Activated CD4-positive, alpha-beta memory T cell treated with anti-CD3 and anti-CD28 coated beads for 36 hours (primary cell): ENCODE measurements at regions not wholly inside any gene's neighbourhood (a gene's known extent, or its start where the extent isn't known, plus 50 kb on each side); places are given as distances from the start of the nearest gene placed in this dataset.
"Not testable (repeated sequence)": the region's sequence is repeated elsewhere in the genome, so short reads cannot be mapped to it uniquely, and the experiment has no call there.

ENCODE experiments used
- CTCF ChIA-PET: fragments of 350-600 bp; sonication (Branson Sonifier 250); formaldehyde crosslinking; loops from one replicate; lab custom pipeline; 2021; ENCODE audit warnings: antibody characterized with exemption, inconsistent platforms; lab: Charles Lee
- POLR2A ChIA-PET: fragments of 350-600 bp; sonication (Branson Sonifier 250); formaldehyde crosslinking; loops from one replicate; lab custom pipeline; 2021; ENCODE audit warnings: antibody characterized with exemption; lab: Charles Lee
- DNase-seq: peaks from one replicate; pipeline ENCODE4 v3.0.0-alpha.2; 2020
- H3K27ac Mint-ChIP-seq: one replicate; pipeline ENCODE4 v1.8.0; 2021; ENCODE audit warnings: mixed read lengths
- H3K27me3 Mint-ChIP-seq: one replicate; pipeline ENCODE4 v1.8.0; 2021; ENCODE audit warnings: mixed read lengths
- H3K36me3 Mint-ChIP-seq: one replicate; pipeline ENCODE4 v1.8.0; 2021; ENCODE audit warnings: mixed read lengths
- H3K4me1 Mint-ChIP-seq: one replicate; pipeline ENCODE4 v1.8.0; 2021; ENCODE audit warnings: low read depth, mixed read lengths
- H3K4me3 Mint-ChIP-seq: one replicate; pipeline ENCODE4 v1.8.0; 2021; ENCODE audit warnings: mild to moderate bottlenecking, mixed read lengths
- H3K9me3 Mint-ChIP-seq: one replicate; pipeline ENCODE4 v1.8.0; 2021; ENCODE audit warnings: mixed read lengths
- intact Hi-C: fragments of 100-400 bp; cut with micrococcal nuclease; formaldehyde crosslinking; loops from one replicate; pipeline ENCODE4 v1.15.1; 2023

GRCh38 chr5:153360860-153361259 lies 129.6 kb upstream of the GRIA1 start:
- intact Hi-C loops = no loop called here
- Mint-ChIP-seq H3K36me3 (no peaks in the 10 kb centered on the region), H3K4me1 (peaks cover 4% of the 10 kb centered on the region), H3K4me3 (no peak overlapping the region), H3K27me3 (no peaks in the 10 kb centered on the region), H3K27ac (no peak overlapping the region), H3K9me3 (no peaks in the 10 kb centered on the region)
- ChIA-PET POLR2A (no interaction called here), CTCF (no interaction called here)
- DNase-seq = no peak

- intact Hi-C loops = no loop called here
- Mint-ChIP-seq H3K4me3 (no peak overlapping the region), H3K27ac (no peak overlapping the region), H3K9me3 (no peaks in the 10 kb centered on the region), H3K4me1 (peaks cover 4% of the 10 kb centered on the region), H3K27me3 (no peaks in the 10 kb centered on the region), H3K36me3 (no peaks in the 10 kb centered on the region)
- CTCF ChIA-PET = no interaction called here
- no peak for DNase-seq
- POLR2A ChIA-PET = no interaction called here
Observed at GRCh38 chr5:153361735-153362409, 128.6 kb upstream of the GRIA1 start.

- Mint-ChIP-seq H3K9me3 (no peaks in the 10 kb centered on the region), H3K36me3 (no peaks in the 10 kb centered on the region), H3K27me3 (no peaks in the 10 kb centered on the region), H3K4me1 (no peaks in the 10 kb centered on the region), H3K27ac (no peak overlapping the region), H3K4me3 (no peak overlapping the region)
- DNase-seq = no peak
- CTCF ChIA-PET = no interaction called here
- intact Hi-C loops = no loop called here
- POLR2A ChIA-PET = no interaction called here
Observed at GRCh38 chr5:153365547-153365946, 124.9 kb upstream of the GRIA1 start.

GRCh38 chr5:153367466-153367865 lies 123.0 kb upstream of the GRIA1 start:
- Mint-ChIP-seq H3K4me3 (no peak overlapping the region), H3K36me3 (no peaks in the 10 kb centered on the region), H3K27me3 (no peaks in the 10 kb centered on the region), H3K4me1 (no peaks in the 10 kb centered on the region), H3K27ac (no peak overlapping the region), H3K9me3 (no peaks in the 10 kb centered on the region)
- POLR2A ChIA-PET = no interaction called here
- CTCF ChIA-PET = no interaction called here
- intact Hi-C loops = no loop called here
- no peak for DNase-seq

GRCh38 chr5:153372425-153373129 lies 117.9 kb upstream of the GRIA1 start:
- no peaks in the 10 kb centered on the region for H3K36me3 Mint-ChIP-seq
- ChIA-PET CTCF (no interaction called here), POLR2A (interaction anchor here (0.6 kb wide), 1 partner anchor 399 kb away, joined by 3 read pairs; no protein-coding TSS in a partner anchor)
- no peaks in the 10 kb centered on the region for H3K27me3 Mint-ChIP-seq
- H3K27ac Mint-ChIP-seq = no peak overlapping the region
- H3K9me3 Mint-ChIP-seq = no peaks in the 10 kb centered on the region
- H3K4me1 Mint-ChIP-seq = no peaks in the 10 kb centered on the region
- no peak for DNase-seq
- no peak overlapping the region for H3K4me3 Mint-ChIP-seq
- intact Hi-C loops = no loop called here

- H3K4me1 Mint-ChIP-seq = no peaks in the 10 kb centered on the region
- POLR2A ChIA-PET = no interaction called here
- no peaks in the 10 kb centered on the region for H3K36me3 Mint-ChIP-seq
- no peak for DNase-seq
- no peaks in the 10 kb centered on the region for H3K9me3 Mint-ChIP-seq
- H3K27me3 Mint-ChIP-seq = no peaks in the 10 kb centered on the region
- intact Hi-C loops = no loop called here
- CTCF ChIA-PET = no interaction called here
- no peak overlapping the region for H3K27ac Mint-ChIP-seq
- no peak overlapping the region for H3K4me3 Mint-ChIP-seq
Observed at GRCh38 chr5:153373130-153373498, 117.4 kb upstream of the GRIA1 start.

GRCh38 chr5:153381630-153382029 lies 108.8 kb upstream of the GRIA1 start:
- H3K4me1 Mint-ChIP-seq, H3K27me3 Mint-ChIP-seq, intact Hi-C loops, POLR2A ChIA-PET, CTCF ChIA-PET, H3K4me3 Mint-ChIP-seq, H3K9me3 Mint-ChIP-seq, DNase-seq, H3K27ac Mint-ChIP-seq, H3K36me3 Mint-ChIP-seq: not testable (repeated sequence)

GRCh38 chr5:153390569-153390968 lies 99.9 kb upstream of the GRIA1 start:
- ChIA-PET POLR2A (no interaction called here), CTCF (no interaction called here)
- Mint-ChIP-seq H3K27ac (no peak overlapping the region), H3K27me3 (no peaks in the 10 kb centered on the region), H3K36me3 (no peaks in the 10 kb centered on the region), H3K4me1 (no peaks in the 10 kb centered on the region), H3K4me3 (no peak overlapping the region), H3K9me3 (no peaks in the 10 kb centered on the region)
- intact Hi-C loops = no loop called here
- DNase-seq = no peak

- DNase-seq = no peak
- no peaks in the 10 kb centered on the region for H3K4me1 Mint-ChIP-seq
- no peaks in the 10 kb centered on the region for H3K9me3 Mint-ChIP-seq
- H3K27ac Mint-ChIP-seq = no peak overlapping the region
- CTCF ChIA-PET = no interaction called here
- POLR2A ChIA-PET = no interaction called here
- intact Hi-C loops = no loop called here
- H3K4me3 Mint-ChIP-seq = no peak overlapping the region
- H3K27me3 Mint-ChIP-seq = no peaks in the 10 kb centered on the region
- H3K36me3 Mint-ChIP-seq = no peaks in the 10 kb centered on the region
Observed at GRCh38 chr5:153399595-153399994, 90.9 kb upstream of the GRIA1 start.

- no peaks in the 10 kb centered on the region for H3K36me3 Mint-ChIP-seq
- H3K4me1 Mint-ChIP-seq = no peaks in the 10 kb centered on the region
- ChIA-PET POLR2A (no interaction called here), CTCF (no interaction called here)
- no peak overlapping the region for H3K27ac Mint-ChIP-seq
- no peak overlapping the region for H3K4me3 Mint-ChIP-seq
- H3K27me3 Mint-ChIP-seq = no peaks in the 10 kb centered on the region
- DNase-seq = no peak
- intact Hi-C loops = no loop called here
- H3K9me3 Mint-ChIP-seq = no peaks in the 10 kb centered on the region
Observed at GRCh38 chr5:153400931-153401330, 89.5 kb upstream of the GRIA1 start.

- POLR2A ChIA-PET = no interaction called here
- H3K36me3 Mint-ChIP-seq = no peaks in the 10 kb centered on the region
- intact Hi-C loops = no loop called here
- no peak overlapping the region for H3K27ac Mint-ChIP-seq
- no peak for DNase-seq
- no peaks in the 10 kb centered on the region for H3K4me1 Mint-ChIP-seq
- no peaks in the 10 kb centered on the region for H3K27me3 Mint-ChIP-seq
- no peak overlapping the region for H3K4me3 Mint-ChIP-seq
- CTCF ChIA-PET = no interaction called here
- H3K9me3 Mint-ChIP-seq = no peaks in the 10 kb centered on the region
Observed at GRCh38 chr5:153402550-153402949, 87.9 kb upstream of the GRIA1 start.

GRCh38 chr5:153403470-153403869 lies 87.0 kb upstream of the GRIA1 start:
- Mint-ChIP-seq H3K36me3 (no peaks in the 10 kb centered on the region), H3K4me3 (no peak overlapping the region), H3K4me1 (no peaks in the 10 kb centered on the region), H3K9me3 (no peaks in the 10 kb centered on the region), H3K27me3 (no peaks in the 10 kb centered on the region), H3K27ac (no peak overlapping the region)
- CTCF ChIA-PET = no interaction called here
- intact Hi-C loops = no loop called here
- DNase-seq = no peak
- POLR2A ChIA-PET = no interaction called here

- no peaks in the 10 kb centered on the region for H3K36me3 Mint-ChIP-seq
- no peaks in the 10 kb centered on the region for H3K27me3 Mint-ChIP-seq
- DNase-seq = no peak
- H3K9me3 Mint-ChIP-seq = no peaks in the 10 kb centered on the region
- intact Hi-C loops = no loop called here
- H3K27ac Mint-ChIP-seq = no peak overlapping the region
- no peak overlapping the region for H3K4me3 Mint-ChIP-seq
- no peaks in the 10 kb centered on the region for H3K4me1 Mint-ChIP-seq
- CTCF ChIA-PET = no interaction called here
- POLR2A ChIA-PET = no interaction called here
Observed at GRCh38 chr5:153404747-153405146, 85.7 kb upstream of the GRIA1 start.
